Osteoblast (primary cell): ENCODE measurements at regions not wholly inside any gene's neighbourhood (a gene's known extent, or its start where the extent isn't known, plus 50 kb on each side); places are given as distances from the start of the nearest gene placed in this dataset.

Experiments
- DNase-seq: peaks from one replicate; pipeline ENCODE4 v3.0.0; 2011; ENCODE audit warnings: low spot score, mixed read lengths; ENCODE audit not compliant: insufficient read length; ENCODE audit errors: missing footprints
- H2AFZ ChIP-seq: 2 replicates; pipeline ENCODE4 v1.6.0; 2011; ENCODE audit warnings: mild to moderate bottlenecking, low read length
- H3K27ac ChIP-seq: 2 replicates; pipeline ENCODE4 v1.5.1; 2011; ENCODE audit warnings: mild to moderate bottlenecking, low read depth, low read length, moderate library complexity
- H3K27me3 ChIP-seq: 2 replicates; pipeline ENCODE4 v1.6.0; 2012; ENCODE audit warnings: mild to moderate bottlenecking, control low read depth, inconsistent platforms, low read length, moderate library complexity; ENCODE audit not compliant: insufficient read depth
- H3K36me3 ChIP-seq: 2 replicates; pipeline ENCODE4 v1.5.1; 2011; ENCODE audit warnings: mild to moderate bottlenecking, low read length, control low read depth, moderate library complexity; ENCODE audit not compliant: insufficient read depth
- H3K4me1 ChIP-seq: 2 replicates; pipeline ENCODE4 v1.5.1; 2011; ENCODE audit warnings: mild to moderate bottlenecking, low read length, control low read depth, moderate library complexity; ENCODE audit not compliant: insufficient read depth
- H3K4me2 ChIP-seq: 2 replicates; pipeline ENCODE4 v1.6.0; 2011; ENCODE audit warnings: mild to moderate bottlenecking, low read length; ENCODE audit not compliant: insufficient read depth
- H3K4me3 ChIP-seq: fragments of 200-600 bp; sonication (generic); 3 replicates; pipeline ENCODE4 v1.5.1; 2012; ENCODE audit warnings: mild to moderate bottlenecking, low read length, inconsistent platforms; ENCODE audit not compliant: insufficient read depth
- H3K79me2 ChIP-seq: 2 replicates; pipeline ENCODE4 v1.6.0; 2012; ENCODE audit warnings: mild to moderate bottlenecking, low read length, control low read depth, inconsistent platforms; ENCODE audit not compliant: insufficient read depth
- H3K9me3 ChIP-seq: 2 replicates; pipeline ENCODE4 v1.5.1; 2011; ENCODE audit warnings: low read depth, low read length, control low read depth
- H4K20me1 ChIP-seq: 2 replicates; pipeline ENCODE4 v1.6.0; 2012; ENCODE audit warnings: mild to moderate bottlenecking, low read length, control low read depth; ENCODE audit not compliant: insufficient read depth
- CTCF ChIP-seq: IDR thresholded peaks from 2 replicates; pipeline ENCODE4 v1.5.1; 2011; ENCODE audit warnings: mild to moderate bottlenecking, low read depth, low read length, moderate library complexity; ENCODE audit errors: extremely low read depth

DNA sequence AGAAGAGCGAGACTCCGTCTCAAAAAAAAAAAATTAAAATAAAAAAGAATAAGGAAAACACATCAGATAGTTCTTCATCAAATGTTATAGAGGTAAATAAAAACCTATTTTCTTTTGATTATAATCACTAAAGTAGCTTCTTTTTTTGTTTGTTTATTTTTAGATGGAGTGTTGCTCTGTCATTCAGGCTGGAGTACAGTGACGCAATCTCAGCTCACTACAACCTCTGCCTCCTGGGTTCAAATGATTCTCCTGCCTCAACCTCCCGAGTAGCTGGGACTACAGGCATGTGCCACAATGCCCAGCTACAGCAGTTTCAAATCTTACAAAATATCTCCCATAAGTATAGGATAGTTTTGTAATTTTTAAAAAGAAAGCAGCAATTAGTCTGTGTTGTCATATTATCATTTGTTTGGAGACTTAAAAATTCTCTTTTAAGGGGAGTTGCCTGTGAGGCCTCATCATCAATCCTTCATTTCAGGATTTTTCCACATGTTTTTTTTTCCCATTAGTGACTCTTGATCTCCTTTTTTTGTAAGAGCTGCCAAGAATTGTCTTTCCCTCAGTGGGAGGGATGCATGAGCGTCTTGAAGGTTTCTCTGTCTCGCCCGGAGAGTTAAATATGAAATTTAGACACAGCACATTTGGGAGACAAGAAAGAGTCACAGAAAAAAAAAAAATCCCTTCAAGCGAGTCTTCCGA is 275.9 kb downstream of the CDCA7 start:
- Histone ChIP-seq H2AFZ (peak overlapping the region; percentile 68), H3K27me3 (no peaks in the 10 kb centered on the region), H3K79me2 (no peaks in the 10 kb centered on the region), H4K20me1 (no peaks in the 10 kb centered on the region), H3K9me3 (no peaks in the 10 kb centered on the region), H3K4me3 (peak overlapping the region; percentile 23), H3K4me1 (peaks cover 2% of the 10 kb centered on the region), H3K4me2 (peak overlapping the region; percentile 54), H3K27ac (no peak overlapping the region), H3K36me3 (no peaks in the 10 kb centered on the region)
- no peak for TF ChIP-seq CTCF
- DNase-seq = no peak

DNA sequence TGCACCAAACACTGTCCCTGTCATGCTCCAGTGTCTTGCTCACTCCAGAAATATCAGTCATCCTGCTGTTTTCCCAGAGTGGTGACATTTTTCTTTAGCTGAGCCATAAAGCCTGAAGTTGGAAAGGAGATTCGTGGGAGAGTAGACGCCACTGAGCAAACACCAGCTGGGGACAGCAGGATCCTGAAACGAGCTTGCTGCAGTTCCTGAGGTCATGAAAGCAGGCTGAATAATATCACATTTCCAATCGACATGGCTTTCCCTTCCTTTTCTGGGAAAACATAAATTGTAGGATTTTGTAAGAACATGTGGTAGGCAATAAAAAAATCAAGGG is 276.4 kb downstream of the CDCA7 start:
- peak overlapping the region; percentile 23 for H3K4me3 ChIP-seq
- no peaks in the 10 kb centered on the region for H4K20me1 ChIP-seq
- DNase-seq = peak; percentile 66
- H3K36me3 ChIP-seq = no peaks in the 10 kb centered on the region
- H3K9me3 ChIP-seq = no peaks in the 10 kb centered on the region
- peak overlapping the region; percentile 54 for H3K4me2 ChIP-seq
- no peaks in the 10 kb centered on the region for H3K27me3 ChIP-seq
- no peak overlapping the region for H3K27ac ChIP-seq
- no peaks in the 10 kb centered on the region for H3K79me2 ChIP-seq
- peaks cover 2% of the 10 kb centered on the region for H3K4me1 ChIP-seq
- peak overlapping the region; percentile 68 for H2AFZ ChIP-seq
- TF ChIP-seq CTCF = no peak

DNA sequence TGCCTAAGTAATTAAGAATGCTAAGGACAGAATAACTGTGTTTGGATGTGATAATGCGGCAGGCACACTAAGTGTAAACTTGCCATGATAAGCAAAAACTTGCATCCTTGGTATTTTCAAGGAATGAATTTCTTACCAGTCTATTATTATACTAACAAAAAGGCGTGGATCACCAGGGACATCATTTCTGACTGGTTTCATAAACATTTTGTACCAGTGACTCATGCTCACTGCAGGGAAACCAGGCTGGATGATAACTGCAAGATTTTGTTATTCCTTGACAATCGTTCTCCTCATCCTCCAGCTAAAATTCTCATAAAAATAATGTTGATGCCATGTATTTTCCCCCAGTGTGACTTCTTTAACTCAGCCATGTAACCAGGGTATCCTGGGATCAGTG is 289.5 kb downstream of the CDCA7 start:
- H3K4me1 ChIP-seq = peaks cover 10% of the 10 kb centered on the region
- peaks cover 2% of the 10 kb centered on the region for H3K27me3 ChIP-seq
- peak; percentile 49 for DNase-seq
- no peak overlapping the region for H3K27ac ChIP-seq
- H3K36me3 ChIP-seq = no peaks in the 10 kb centered on the region
- H4K20me1 ChIP-seq = no peaks in the 10 kb centered on the region
- no peak for TF ChIP-seq CTCF
- no peaks in the 10 kb centered on the region for H3K9me3 ChIP-seq
- no peaks in the 10 kb centered on the region for H3K79me2 ChIP-seq
- no peak overlapping the region for H2AFZ ChIP-seq
- no peak overlapping the region for H3K4me3 ChIP-seq
- peak overlapping the region; percentile 11 for H3K4me2 ChIP-seq

DNA sequence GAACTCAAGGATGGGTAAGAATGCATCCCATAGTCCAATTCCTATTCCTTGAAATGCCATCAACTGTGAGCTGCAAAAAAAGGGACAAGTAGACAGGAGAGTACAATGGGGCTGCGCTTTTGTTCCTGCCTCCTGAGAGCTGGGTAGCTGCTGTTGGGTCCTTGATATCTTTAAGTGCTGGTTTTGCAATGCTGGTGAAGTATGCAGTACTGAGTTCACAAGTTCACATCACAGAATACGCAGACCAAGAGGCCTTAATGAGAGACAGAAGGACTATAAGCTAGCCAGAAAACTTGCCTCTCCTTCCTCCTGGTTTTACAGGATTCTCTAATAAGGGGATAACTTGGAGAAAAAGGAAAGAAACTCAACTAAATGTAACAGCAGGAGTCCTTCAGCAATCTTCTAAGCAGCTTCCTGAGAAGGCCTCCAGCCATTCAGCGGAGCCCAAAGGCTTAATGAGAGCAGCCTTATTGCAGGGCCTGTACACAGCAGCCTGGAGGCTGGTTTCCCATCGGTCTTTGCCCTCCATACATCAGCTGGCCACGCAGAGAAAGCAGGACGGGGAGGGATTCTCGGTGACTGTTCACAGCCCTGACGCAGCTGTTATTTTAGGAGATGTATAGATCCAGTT is 293.1 kb downstream of the CDCA7 start:
- no peaks in the 10 kb centered on the region for H3K9me3 ChIP-seq
- DNase-seq = no peak
- no peak overlapping the region for H2AFZ ChIP-seq

More for the DNA sequence above, 293.1 kb downstream of the CDCA7 start:
- TF ChIP-seq CTCF = no peak
- Histone ChIP-seq H3K27ac (no peak overlapping the region), H3K4me1 (peaks cover 18% of the 10 kb centered on the region), H3K36me3 (no peaks in the 10 kb centered on the region), H3K27me3 (no peaks in the 10 kb centered on the region), H3K79me2 (no peaks in the 10 kb centered on the region), H3K4me2 (no peak overlapping the region), H3K4me3 (no peak overlapping the region), H4K20me1 (no peaks in the 10 kb centered on the region)
